ENCODE measurements at regions not wholly inside any gene's neighbourhood (a gene's known extent, or its start where the extent isn't known, plus 50 kb on each side); places are given as distances from the start of the nearest gene placed in this dataset.
"Not testable (repeated sequence)": the region's sequence is repeated elsewhere in the genome, so short reads cannot be mapped to it uniquely, and the experiment has no call there.

- not testable (repeated sequence) for DNase-seq
These were observed 141.0 kb downstream of the RTP5 start for GRCh38 chr2:242010252-242011166.

DNA sequence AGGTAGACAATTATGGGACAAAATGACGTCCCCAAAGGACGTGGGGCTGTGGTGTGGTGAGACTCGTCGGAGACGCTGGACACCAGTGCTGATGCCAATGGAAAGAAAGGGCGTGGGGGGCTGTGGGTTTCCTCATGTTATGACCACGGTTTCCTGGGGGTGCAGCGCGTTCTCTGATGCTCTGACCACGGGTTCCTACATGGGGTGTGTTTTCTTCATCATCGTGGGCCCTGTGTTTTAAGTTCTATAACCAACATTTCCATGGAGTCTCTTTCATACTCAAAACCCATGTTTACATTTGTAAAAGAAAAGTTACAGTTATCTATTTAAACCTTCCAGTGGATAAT is 141.6 kb downstream of the RTP5 start:
- no peak for DNase-seq

- DNase-seq = no peak
These were observed 142.0 kb downstream of the RTP5 start for GRCh38 chr2:242011516-242011915.

- DNase-seq = no peak
These were observed 142.6 kb downstream of the RTP5 start for GRCh38 chr2:242011991-242012764.

- no peak for DNase-seq
These were observed 143.6 kb downstream of the RTP5 start for GRCh38 chr2:242012956-242013764.

DNA sequence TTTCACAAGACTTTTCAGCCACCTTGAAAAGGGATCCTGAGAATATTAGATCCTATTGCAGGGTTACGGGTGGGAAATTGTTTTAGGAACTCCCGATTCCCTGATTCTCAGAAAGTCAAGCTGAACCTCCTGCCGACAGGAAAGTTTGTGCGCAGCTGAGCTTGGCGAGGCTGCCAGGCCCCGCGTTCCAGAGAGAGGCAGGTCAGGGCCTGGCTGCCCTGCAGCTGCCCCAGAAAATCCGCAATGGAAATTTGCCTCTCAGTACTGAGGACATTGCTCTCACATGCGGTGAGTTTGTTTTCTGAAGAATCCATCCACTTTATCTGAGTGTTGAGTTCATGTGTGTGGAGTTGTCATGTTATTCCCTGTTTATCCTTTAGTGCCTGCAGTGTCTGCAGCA is 144.2 kb downstream of the RTP5 start:
- no peak for DNase-seq

DNA sequence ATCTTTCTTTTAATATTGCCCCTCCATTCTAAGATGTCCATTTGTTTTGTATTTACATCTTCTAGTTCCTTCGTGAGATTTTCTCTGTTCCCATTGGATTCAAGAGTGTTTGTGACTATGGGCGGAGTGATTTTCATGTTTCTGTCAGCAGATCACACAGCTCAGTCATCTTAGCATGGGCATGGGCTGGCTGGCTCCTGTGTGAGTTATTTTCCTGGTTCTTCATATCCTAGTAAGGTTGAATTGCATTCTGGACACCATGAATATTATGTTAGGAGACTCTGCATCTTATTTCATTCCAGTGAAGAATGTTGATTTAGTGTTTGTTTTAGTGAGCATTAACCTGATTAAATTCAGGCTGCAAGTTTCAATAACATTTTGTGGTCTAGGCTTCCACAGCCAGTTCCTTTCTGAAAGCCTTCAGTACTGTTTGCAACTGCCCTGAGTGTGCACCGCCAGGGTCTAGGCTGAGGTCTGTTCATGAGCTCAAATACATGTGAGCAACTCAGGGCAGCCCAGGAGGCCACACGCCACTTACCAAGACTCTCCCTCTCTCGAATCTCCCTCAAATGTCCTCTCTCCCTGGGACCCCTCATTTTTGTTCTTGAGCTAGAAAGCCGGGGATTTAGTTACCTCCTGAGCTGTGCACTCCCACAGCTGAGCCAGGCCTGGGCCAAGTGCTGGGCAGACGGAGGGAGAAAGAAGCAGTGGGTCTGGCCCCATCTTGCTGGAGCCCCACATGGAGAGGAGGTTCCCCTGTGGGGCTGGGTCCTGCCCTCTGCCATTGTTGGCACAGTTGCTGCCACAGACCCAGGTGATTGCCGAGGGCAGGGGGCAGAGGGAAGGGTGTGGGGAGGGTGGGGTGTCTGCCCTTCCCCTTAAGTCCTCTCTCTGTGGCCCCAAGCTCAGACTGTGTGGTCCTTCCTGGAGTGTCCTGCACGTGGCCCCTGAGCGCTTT is 145.9 kb downstream of the RTP5 start:
- no peak for DNase-seq

- DNase-seq = no peak
These were observed 147.6 kb downstream of the RTP5 start for GRCh38 chr2:242017086-242017485.

DNA sequence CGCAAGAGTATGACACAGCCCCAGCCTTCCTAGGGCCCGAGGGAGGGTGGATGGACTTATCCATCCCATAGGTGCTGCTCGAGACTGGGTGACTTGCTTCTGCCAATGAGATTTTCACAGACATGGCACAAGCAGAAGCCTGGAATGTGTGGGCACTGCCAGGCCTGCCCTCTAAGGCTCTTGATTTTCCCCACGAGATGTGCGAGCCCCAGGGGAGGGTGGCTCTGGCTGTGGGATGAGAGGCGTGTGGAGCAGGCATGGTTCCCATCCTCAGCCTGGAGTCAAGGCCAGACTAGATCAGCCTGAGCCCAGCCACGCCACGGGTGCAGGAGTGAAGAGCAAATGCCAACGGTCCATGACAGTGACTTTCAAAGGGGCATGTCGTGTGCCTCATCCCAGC is 148.9 kb downstream of the RTP5 start:
- not testable (repeated sequence) for DNase-seq

DNA sequence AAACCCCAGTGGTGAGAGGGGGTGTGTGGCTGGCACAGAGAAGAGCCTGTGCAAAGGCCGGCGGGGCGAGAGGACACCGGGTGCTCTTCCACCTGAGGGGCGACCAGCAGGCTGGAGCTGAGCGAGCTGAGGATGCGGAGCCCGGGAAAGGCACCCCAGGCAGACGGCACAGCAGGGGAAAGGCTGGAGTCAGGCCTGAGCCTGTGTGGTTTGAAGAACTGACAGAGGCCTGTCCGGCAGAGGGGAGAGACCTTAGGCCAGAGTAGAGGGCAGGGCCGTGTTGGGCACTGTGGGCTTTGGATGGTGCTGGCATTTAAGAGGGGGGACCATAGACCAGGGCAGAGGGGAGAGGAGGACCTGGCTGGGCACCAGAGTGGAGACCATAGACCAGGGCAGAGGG is 149.8 kb downstream of the RTP5 start:
- DNase-seq = no peak

- no peak for DNase-seq
These were observed 150.9 kb downstream of the RTP5 start for GRCh38 chr2:242020196-242021004.

DNA sequence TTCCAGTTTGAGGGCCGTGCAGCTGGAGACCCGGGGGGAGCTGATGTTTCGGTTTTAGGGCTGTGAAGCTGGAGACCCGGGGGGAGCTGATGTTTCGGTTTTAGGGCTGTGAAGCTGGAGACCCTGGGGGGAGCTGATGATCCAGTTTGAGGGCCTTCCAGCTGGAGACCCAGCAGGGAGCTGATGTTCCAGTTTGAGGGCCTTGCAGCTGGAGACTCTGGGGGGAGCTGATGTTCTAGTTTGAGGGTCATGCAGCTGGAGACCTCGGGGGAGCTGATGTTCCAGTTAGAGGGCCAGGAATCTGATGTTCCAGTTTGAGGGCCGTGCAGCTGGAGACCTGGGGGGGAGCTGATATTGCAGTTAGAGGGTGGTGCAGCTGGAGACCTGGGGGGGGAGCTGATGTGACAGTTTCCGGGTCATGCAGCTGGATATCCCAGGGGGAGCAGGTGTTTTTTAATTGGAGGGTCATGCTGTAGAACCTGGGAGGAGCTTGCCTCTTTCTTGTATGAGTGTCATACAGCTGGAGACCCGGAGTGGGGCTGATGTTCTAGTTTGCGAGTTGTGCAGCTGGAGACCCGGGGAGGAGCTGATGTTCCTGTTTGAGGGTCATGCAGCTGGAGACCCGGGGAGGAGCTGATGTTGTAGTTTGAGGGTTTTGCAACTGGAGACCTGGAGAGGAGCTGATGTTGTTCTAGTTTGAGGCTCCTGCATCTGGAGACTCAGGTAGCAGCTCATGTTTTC is 153.2 kb downstream of the RTP5 start:
- no peak for DNase-seq

DNA sequence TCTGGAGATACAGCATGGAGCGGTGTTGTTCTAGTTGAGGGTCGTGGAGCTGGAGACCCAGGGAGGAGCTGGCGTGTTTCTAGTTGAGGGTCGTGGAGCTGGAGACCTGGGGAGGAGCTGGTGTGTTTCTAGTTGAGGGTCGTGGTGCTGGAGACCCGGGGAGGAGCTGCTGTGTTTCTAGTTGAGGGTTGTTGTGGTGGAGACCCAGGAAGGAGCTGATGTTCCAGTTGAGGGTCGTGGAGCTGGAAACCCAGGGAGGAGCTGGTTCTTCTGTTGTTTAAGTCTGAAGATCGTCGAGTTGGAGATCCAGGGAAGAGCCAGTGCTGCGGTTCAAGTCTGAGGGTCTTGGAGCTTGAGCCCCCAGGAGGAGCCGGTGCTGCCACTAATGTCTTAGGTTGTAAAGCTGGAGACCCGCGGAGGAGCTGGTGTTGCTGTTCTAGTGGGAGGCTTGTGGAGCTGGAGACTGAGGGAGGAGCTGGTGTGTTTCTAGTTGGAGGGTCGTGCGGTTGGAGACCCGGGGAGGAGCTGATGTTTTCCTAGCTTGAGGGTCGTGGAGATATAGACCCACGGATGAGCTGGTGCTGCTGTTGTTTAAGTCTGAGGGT is 155.3 kb downstream of the RTP5 start:
- DNase-seq = no peak

DNA sequence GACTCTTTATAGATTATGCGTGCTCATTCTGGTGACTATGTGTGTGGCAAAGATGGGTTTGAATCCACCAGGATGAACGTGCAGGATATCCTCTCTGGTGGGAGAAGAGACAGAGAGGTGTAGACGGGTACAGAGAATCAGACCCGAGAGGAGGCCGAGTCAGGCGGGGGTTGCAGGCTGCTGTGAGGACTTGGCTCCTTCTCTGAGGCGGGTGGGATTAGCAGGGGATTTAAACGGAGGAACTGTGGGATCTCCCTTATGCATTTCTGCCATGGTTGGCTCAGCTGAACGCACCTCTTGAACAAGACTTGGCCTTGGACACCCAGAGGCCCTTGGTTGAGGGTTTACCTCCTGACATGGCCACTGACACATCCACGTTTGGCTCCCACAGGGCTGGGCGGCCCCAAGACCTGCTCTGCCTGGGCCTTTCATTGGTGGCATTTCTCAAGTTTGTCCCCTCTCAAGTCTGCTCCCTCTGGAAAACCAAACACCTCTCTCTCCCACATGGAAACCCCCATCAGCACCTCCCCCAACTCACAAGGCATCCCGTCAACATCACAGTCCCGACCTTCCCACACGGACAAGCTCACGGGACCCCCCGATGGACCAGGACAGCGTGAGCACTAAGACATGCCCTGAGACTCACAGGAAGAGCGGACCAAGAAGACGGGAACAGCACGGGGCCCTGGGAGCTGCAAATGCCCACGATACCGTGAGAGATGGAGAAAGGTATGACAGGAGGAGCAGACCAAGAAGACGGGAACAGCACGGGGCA is 158.3 kb downstream of the RTP5 start:
- no peak for DNase-seq

DNA sequence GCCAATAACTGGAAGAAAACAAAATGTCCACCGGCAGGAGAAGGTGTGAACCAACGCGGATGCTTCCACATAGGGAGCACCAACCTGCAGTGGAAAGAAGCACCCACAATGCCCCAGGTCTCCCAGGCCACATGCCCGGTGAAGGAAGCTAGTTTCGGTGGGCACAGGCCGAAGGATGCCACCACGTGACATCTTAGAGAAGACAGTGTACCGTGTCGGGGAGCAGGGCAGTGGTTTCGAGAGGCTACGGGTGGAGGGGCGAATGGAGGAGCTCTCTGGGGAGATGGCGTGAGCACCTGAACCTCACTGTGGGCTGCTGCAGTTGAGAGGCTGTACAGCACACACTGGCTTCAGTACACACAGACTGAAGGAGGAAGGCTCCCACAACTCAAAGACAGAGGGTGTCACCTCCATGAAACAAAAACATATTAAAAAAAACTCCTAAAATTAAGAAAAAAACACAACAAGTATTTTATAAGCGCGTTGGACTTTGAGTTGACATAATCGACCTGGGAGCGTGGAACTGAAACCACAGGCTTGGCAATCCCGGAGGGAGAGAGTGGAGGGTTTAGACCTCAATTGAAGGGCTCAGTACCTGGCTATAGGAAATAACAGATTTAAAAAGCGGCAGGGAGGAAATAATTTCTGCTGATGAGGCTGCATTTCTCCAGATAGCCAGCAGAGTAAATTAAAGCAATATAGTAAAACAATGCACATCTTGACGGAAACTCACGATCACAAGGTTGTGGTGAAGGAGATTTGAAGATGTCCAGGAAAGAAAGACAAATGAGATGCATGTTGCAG is 160.1 kb downstream of the RTP5 start:
- DNase-seq = no peak

GRCh38 chr2:242030226-242030575 is 160.7 kb downstream of the RTP5 start:
- no peak for DNase-seq

DNA sequence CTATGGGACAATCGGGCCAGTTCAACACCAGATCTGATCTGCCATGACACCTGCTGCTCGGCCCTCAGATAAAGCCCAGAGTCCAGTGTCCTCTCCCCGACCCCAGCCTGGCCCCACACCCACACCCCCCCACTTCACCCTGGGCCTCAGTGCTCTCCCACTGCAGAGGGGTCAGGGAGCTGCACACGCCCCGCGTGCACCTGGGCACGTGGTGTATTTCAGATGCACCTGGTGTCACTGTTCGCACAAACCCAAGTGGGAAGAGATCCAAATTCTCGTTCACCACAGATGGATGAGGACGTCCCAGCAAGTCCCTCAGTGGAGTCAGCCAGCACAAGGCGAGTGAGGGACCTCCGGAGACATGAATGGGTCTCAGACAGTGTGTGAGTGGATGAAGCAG is 161.3 kb downstream of the RTP5 start:
- DNase-seq = no peak

- peak; percentile 62 for DNase-seq
These were observed 162.0 kb downstream of the RTP5 start for GRCh38 chr2:242031481-242032019.

Measured in activated gamma-delta T cell treated with Interleukin-2 at 50 U/mL for 16 hours (primary cell).